ENCODE measurements at regions not wholly inside any gene's neighbourhood (a gene's known extent, or its start where the extent isn't known, plus 50 kb on each side); places are given as distances from the start of the nearest gene placed in this dataset.

DNA sequence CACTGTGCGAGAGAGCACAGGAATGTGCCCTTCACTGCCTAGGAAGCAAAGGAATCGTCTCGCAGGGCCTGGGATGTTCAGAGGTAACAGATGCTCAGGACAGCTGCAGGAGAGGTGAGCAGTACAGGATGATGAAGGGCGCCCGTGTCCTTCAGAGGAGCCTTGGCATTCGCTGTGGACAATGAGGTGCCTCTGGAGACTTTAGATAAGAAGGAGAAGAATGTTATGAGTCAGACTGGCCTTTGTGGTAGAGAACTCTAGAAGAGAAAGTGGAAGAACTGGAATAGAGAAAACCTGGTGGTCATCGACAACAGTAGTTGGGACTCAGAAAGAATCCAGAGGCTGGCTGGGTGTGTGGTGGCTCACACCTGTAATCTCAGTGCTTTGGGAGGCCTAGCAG is 64.4 kb upstream of the LEP start:
- no peak overlapping the region for H3K27ac ChIP-seq
- TF ChIP-seq, protein P1, sequence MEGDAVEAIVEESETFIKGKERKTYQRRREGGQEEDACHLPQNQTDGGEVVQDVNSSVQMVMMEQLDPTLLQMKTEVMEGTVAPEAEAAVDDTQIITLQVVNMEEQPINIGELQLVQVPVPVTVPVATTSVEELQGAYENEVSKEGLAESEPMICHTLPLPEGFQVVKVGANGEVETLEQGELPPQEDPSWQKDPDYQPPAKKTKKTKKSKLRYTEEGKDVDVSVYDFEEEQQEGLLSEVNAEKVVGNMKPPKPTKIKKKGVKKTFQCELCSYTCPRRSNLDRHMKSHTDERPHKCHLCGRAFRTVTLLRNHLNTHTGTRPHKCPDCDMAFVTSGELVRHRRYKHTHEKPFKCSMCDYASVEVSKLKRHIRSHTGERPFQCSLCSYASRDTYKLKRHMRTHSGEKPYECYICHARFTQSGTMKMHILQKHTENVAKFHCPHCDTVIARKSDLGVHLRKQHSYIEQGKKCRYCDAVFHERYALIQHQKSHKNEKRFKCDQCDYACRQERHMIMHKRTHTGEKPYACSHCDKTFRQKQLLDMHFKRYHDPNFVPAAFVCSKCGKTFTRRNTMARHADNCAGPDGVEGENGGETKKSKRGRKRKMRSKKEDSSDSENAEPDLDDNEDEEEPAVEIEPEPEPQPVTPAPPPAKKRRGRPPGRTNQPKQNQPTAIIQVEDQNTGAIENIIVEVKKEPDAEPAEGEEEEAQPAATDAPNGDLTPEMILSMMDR (conservative IDR thresholded peaks at IDR 0.05) = no peak

- TF ChIP-seq, protein P1 (conservative IDR thresholded peaks at IDR 0.05) = no peak
- H3K27ac ChIP-seq = no peak overlapping the region
These were observed 63.1 kb upstream of the LEP start for GRCh38 chr7:128177768-128178550.

GRCh38 chr7:128178611-128179010 is 62.5 kb upstream of the LEP start:
- H3K27ac ChIP-seq = no peak overlapping the region
- TF ChIP-seq, protein P1 (conservative IDR thresholded peaks at IDR 0.05) = no peak

GRCh38 chr7:128188396-128189230 is 52.5 kb upstream of the LEP start:
- TF ChIP-seq, protein P1 (conservative IDR thresholded peaks at IDR 0.05) = no peak

GRCh38 chr7:128189231-128189930 is 51.7 kb upstream of the LEP start:
- TF ChIP-seq, protein P1 (conservative IDR thresholded peaks at IDR 0.05) = no peak
- H3K27ac ChIP-seq = no peak overlapping the region

More at GRCh38 chr7:128188396-128189230, 52.5 kb upstream of the LEP start:
- no peak overlapping the region for H3K27ac ChIP-seq

DNA sequence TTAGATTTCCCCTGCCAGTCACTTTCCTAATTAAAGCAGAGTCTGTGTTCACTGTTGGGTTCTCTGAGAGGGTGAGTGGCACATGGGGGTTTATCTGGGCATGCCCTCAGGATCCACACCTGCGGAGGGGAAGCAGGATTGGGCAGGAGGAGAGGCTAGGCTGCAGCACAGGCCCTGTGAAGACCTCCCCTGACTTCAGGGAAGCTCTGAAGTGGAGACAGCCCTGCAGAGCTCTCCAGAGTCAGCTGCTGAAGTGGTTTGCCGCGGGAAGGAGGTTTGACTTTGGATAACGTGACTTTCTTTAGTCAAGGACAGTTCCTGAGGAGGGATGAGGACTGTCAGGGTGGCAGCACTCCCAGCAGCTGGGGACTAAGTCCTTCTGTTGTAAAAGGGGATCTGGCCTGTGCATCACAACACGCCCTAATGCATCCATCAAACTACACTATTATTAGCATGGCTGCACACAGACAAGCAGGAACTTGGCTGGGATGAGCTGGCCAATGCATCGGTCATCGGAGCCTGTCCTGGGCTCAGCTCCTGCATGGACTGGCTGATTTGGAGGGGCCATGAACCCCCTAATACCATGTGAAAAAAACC is 50.9 kb upstream of the LEP start:
- no peak overlapping the region for H3K27ac ChIP-seq

More for the DNA sequence above, 50.9 kb upstream of the LEP start:
- TF ChIP-seq, protein P1 (conservative IDR thresholded peaks at IDR 0.05) = no peak

Data from VCaP (cell line).